NCI-H748 (cell line): ENCODE measurements at regions not wholly inside any gene's neighbourhood (a gene's known extent, or its start where the extent isn't known, plus 50 kb on each side); places are given as distances from the start of the nearest gene placed in this dataset.
"Not testable (repeated sequence)": the region's sequence is repeated elsewhere in the genome, so short reads cannot be mapped to it uniquely, and the experiment has no call there.

Source experiments
- DNase-seq: peaks from one replicate; lab custom pipeline; 2025; ENCODE audit not compliant: unreplicated experiment; lab: John Stamatoyannopoulos, UW

GRCh38 chr5:40160435-40160834 lies 519.3 kb upstream of the PTGER4 start:
- no peak for DNase-seq

DNA sequence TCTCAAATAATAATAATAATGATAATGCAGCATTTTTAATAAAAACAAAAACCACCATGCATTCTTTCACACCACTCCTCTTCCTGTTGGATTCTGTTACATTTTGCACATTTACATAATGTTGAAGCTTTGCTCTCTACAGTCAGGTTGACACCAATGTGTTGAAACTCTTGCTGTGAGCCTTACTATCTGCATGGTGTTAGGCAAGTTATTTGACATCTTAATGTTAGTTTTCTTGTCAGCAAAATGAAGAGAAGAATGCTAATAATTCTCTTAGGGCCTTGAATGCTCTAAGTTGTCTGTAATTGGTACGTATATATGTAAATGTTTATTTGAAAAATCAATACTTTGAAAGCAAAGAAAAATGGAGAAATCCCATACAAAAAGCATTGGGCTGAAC lies 525.5 kb upstream of the PTGER4 start:
- no peak for DNase-seq

- no peak for DNase-seq
Observed at GRCh38 chr5:40150896-40151295, 528.8 kb upstream of the PTGER4 start.

GRCh38 chr5:40141896-40142295 lies 537.8 kb upstream of the PTGER4 start:
- DNase-seq = no peak

GRCh38 chr5:40141418-40141817 lies 538.3 kb upstream of the PTGER4 start:
- DNase-seq = no peak

GRCh38 chr5:40137223-40137622 lies 542.5 kb upstream of the PTGER4 start:
- DNase-seq = no peak

DNA sequence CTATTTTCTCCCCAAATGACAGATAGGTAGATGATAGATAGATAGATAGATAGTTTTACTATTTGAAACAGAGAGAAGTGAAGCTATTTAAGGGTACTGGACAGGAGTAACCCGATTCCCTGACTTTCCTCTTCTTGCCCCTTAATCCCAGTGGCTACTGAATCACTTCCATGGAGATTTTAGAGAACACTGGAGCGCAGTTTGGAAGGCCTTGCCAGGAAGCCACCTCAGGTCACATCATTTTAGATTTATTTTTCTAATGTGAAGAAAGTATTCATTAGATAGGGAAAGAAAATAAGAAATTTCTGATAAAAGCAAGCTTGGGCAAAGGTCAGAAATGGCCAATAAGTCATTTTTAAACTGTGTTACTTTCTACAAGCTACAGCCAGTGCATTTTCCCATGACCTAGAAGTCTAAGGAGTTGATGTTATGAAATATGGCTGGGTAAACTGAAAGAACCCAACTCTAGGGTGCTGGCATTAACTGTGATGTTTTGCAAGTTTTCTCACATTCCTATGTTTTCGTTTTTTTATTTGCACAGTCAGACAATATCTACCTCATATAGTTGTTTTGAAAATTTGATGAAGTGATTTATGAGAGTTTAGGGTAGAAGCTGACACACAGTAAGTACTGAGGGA lies 544.7 kb upstream of the PTGER4 start:
- no peak for DNase-seq

GRCh38 chr5:40124367-40124766 lies 555.3 kb upstream of the PTGER4 start:
- DNase-seq = peak; percentile 38

- no peak for DNase-seq
Observed at GRCh38 chr5:40121236-40121635, 558.5 kb upstream of the PTGER4 start.

DNA sequence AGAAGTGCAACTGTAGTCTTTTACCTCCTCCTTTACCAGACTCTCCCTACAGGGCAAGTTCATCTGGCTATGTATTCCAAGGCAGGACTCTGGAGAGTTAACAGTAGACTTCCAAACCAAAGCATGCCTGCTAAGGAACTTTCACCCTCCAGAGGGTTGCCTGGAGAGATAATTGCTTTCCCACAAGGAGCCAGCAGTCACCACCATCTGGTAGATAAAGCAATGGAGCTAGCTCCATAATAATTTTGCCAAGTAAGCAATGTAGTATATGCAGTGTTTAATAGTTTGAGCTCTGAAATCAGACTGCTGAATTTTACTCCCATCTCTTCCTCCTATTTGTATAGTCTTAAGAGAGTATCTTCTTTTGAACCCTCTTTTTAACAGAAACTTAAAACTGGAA lies 566.8 kb upstream of the PTGER4 start:
- DNase-seq = no peak

DNA sequence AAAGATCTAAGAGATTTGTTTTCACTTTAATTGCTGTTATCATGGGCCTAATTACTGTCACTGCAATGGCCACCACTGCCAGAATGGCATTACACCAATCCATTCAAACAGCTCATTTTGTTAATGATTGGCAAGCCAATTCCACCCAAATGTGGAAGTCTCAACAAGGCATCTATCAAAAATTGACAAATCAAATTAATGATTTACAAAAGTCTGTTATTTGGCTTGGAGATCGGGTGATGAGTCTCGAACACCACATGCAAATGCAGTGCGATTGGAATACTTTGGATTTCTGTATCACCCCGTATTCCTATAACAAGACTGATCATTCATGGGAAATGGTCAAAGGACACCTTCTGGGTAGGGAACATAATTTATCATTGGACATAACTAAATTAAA lies 568.7 kb upstream of the PTGER4 start:
- not testable (repeated sequence) for DNase-seq

DNA sequence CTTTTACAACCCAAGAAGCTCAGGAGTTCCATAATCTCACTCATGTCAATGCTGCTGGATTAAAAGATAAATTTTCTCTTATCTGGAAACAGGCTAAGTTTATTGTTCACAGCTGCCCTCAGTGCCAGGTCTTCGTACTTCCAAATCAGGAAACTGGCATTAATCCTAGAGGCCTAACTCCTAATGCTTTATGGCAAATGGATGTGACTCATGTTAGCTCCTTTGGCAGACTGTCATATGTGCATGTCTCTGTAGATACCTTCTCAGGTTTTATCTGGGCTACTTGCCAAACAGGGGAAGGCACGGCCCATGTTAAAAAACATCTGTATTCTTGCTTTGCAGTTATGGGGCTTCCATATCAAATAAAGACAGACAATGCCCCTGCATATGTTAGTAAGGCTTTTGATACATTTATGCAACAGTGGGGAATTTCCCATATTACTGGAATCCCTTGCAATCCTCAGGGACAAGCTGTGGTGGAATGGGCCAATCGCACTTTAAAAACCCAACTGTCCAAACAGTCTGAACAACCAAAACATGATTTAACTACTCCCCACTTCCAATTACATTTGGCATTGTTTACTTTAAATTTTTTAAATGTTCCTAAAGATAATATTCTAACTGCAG lies 570.8 kb upstream of the PTGER4 start:
- DNase-seq = not testable (repeated sequence)

DNA sequence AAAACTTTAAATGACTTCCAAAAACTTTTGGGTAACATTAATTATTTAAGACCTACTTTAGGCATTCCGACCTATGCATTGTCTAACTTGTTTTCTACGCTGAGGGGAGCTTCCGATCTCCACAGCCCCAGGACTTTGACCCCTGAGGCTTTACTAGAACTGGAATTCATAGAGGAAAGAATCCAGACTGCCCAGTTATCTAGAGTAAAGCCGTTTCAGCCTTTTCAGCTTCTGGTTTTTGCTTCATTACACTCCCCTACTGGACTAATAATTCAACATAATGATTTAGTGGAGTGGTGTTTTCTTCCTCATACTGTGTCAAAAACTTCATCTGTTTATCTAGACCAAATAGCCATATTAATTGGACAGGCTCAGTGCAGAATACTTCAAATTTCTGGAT lies 571.9 kb upstream of the PTGER4 start:
- not testable (repeated sequence) for DNase-seq

- DNase-seq = no peak
Observed at GRCh38 chr5:40106847-40107246, 572.9 kb upstream of the PTGER4 start.

DNA sequence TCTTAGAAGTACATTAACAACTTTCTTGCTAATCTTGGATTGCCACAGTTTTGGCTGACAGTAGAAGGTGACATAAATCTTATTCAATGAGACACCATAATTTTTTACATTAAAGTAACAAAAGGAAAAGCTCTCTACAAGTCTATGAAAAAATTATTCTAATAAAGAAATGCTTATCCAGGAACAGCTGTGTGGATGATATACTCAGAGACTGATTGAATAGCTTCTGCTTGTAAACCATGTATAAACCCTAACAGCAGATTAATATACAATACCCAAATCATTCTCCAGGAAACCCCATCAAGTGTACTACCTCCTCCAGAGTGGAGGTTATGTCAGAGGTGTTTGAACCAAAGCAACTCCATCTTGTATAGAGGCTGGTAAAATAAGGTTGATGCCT lies 581.4 kb upstream of the PTGER4 start:
- DNase-seq = no peak

DNA sequence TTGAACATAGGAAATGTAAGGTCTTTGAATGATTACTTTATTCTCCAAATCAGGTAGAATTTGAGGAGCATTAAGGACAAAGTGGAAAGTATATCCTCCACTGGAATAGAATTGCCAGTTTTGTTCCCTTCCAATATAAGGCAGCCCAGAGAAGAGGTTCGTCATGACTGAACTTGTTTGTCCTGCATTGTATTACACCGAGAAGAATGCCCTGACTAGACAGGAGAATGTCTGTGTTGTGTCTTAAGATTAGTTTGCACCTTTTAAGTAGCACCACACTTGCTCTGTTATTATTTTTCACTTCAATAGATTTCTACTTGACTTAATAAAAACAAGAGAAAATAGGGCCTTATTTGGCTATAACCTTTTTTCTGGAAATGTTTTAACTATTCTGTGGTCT lies 586.2 kb upstream of the PTGER4 start:
- DNase-seq = no peak

DNA sequence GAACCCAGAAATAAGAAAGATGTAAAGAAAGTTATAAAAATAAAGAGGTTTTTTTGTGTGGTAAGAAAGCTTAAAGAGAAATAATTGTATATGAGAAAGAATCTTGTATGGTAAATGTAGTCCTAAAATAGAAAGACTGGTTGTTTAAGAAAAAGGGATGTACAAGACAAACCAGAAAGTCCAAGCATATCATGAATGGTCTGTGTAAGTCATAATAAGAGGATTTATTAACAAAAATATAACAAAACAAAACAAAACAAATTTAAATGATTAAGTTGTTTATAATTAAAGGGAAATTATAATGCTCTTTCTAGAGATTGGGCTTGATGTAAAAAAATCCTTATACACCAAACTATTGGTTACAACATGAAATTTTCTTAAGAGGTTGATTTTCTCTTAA lies 590.4 kb upstream of the PTGER4 start:
- DNase-seq = peak; percentile 65

DNA sequence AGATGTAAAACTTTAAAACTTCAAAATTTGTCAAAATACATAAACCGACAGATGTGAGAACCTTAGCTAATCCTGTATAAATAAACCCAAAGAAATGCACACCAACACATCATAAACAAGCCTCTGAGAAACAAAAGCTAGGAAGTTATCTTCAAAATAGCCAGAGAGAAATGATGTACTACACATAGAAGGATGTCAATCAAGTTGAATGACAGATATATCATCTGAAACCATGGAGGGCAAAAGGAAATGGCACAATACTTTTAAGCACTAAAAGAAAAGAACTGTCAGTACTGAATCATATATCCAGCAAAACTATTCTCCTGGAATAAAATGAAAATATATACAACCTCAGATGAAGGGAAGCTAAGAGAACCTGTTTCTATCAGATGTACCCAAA lies 595.1 kb upstream of the PTGER4 start:
- no peak for DNase-seq

GRCh38 chr5:40082313-40082712 lies 597.4 kb upstream of the PTGER4 start:
- no peak for DNase-seq

- DNase-seq = no peak
Observed at GRCh38 chr5:40080191-40080590, 599.5 kb upstream of the PTGER4 start.

GRCh38 chr5:40078898-40079575 lies 600.7 kb upstream of the PTGER4 start:
- DNase-seq = no peak

DNA sequence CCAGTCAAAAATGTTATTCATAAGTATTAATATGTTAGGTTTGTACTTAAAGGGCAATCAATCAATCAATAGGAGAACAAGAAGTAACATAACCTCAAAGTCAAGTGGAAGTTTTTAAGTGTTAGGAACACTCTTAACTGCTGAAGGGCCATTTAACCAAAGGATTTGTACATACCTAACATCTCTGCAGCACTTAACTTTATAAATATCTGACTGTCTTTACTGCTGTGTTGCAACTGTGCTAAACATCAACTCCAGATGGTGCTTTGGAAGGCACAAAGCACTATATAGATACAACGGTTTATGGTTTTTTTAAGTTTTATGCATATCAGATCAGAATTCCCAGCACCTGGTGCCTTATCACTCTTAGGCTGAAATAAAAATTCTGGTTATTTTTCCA lies 604.9 kb upstream of the PTGER4 start:
- no peak for DNase-seq

DNA sequence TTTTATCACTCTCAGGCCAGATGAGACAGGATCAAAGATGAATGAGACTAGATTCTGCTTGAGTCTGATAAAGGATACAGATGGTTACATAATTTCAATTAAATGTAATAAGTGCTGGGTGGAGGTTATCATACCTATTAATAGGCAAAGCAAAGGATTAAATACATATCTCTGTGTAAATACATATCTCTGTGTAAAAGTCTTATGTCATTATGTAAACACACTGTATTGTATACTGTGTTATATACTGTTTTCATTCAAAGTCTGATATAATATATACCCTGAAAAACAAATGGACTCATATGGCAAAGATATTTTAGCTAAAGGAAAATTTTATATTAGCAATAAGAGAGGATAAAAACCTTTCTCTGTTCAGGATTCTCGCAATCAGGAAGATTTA lies 605.8 kb upstream of the PTGER4 start:
- peak; percentile 49 for DNase-seq
